HG03060 (cell line): ENCODE measurements at regions not wholly inside any gene's neighbourhood (a gene's known extent, or its start where the extent isn't known, plus 50 kb on each side); places are given as distances from the start of the nearest gene placed in this dataset.
"Not testable (repeated sequence)": the region's sequence is repeated elsewhere in the genome, so short reads cannot be mapped to it uniquely, and the experiment has no call there.

Source experiments
- ATAC-seq: cut with Tn5 transposase; IDR thresholded peaks from one replicate; pipeline ENCODE4 v1.9.1; 2021; ENCODE audit warnings: low read depth, moderate number of reproducible peaks; ENCODE audit not compliant: unreplicated experiment

DNA sequence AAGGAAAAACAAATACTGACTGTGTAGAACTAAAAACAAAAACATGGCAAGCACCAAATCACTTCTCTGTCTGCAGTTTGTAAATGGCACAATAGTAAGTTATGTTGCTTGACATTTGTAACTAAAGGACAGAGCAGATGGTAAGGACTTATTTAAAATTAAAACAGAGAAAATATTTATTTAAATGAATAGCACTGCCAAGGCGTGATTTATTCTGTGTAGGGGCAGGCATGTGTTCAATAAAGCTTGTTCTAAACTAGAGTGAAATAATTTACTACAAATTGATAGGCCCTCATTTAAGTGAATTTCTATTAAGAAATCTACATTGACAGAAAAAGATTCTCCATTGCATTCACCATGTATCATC lies 231.5 kb downstream of the CYLC2 start:
- no peak for ATAC-seq

DNA sequence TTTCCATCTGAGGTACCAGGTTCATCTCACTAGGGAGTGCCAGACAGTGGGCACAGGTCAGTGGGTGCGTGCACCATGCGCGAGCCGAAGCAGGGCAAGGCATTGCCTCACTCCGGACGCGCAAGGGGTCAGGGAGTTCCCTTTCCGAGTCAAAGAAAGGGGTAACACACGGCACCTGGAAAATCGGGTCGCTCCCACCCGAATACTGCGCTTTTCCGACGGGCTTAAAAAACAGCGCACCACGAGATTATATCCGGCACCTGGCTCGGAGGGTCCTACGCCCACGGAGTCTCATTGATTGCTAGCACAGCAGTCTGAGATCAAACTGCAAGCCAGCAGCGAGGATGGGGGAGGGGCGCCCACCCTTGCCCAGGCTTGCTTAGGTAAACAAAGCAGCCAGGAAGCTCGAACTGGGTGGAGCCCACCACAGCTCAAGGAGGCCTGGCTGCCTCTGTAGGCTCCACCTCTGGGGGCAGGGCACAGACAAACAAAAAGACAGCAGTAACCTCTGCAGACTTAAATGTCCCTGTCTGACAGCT lies 242.5 kb downstream of the CYLC2 start:
- ATAC-seq, result not testable (repeated sequence)

DNA sequence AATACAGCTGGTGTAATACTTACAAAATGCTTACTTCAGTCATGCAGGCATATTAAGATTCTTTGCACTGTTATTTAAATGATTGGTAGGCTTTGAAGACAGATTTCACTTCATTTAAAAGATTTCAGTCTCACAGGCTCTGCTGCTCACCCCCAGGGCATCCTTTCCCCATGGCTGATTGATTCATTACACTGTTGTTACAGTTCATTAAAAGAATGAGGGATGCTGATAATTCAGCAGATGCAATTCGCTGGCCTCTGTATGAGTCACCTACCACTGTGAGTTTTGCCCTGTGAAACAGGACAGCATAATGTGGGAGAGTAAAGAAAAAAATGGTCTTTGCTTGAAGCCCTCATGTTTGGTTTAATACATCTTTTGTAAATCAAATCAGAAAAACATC lies 246.9 kb downstream of the CYLC2 start:
- no peak for ATAC-seq

DNA sequence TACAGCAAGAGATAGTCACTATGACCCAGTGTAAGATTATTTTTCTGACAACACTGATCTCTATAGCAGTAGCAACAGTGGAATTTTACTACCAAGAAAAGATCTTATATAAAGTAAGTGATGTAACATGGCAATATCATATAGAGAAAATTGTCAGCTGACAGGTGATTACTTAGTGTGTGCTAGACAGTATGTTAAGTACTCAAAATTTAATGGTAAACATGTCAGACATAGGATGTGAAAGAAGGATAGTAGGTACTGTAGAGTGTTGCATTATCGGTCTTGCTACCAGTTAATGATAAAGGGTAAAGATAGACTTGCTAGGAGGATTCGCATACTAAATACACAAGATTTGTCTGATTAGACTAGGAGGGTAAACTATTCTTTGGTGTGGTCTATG lies 247.4 kb downstream of the CYLC2 start:
- ATAC-seq, result no peak

DNA sequence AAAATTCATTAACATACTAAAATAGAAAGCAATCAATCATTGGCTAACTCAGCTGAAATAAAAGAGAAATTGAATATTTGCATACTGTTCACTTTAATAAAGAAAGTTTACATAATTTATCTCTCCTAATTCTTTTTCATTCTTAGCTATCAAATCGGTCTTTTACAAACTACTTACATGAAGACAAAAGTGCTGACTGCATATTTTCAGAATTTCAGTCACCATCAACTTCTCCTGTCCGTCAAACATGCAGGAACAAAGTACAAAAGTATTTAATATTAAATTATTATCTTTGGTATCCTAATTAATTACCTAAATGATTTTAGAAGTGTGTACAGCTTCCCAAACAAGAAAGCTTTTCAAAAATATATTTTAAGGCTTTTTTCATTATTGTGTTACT lies 248.4 kb downstream of the CYLC2 start:
- no peak for ATAC-seq

DNA sequence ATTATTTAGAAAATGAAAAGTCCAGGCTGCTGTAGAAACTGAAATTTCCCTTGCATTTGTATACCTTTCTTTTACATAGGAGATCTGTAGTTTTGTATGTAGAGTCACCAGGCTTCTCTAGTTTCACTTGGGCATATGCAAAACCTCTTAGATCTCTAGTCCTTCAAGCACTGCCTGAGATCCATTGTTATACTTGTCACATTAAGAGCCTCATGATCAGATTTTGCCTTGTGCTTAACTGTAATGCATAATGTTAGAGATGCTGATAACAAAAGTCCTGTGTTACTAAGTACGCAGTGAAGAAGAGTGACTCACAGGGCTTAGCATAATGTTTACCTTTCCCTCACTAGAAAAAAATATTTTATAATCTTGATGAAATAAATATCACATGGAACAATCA lies 250.2 kb downstream of the CYLC2 start:
- no peak for ATAC-seq

DNA sequence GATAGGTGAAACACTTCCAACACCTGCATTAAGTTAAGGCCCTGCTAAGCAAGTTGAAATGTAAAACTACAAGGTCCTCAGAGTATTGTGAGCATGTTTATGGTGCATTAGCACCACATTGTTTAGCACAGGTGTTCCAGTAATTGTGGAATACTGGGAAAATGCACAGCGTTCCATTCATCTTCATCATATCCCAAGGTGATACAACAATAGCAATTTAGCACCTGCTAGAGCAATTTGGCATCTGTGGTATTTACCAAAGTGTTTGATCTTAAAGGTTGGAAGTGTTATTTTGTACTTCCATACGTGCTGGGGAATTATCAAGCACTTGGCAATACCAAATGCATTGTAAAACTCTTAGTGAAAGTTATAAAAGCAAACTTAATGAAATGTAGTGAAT lies 266.8 kb downstream of the CYLC2 start:
- ATAC-seq, result no peak

DNA sequence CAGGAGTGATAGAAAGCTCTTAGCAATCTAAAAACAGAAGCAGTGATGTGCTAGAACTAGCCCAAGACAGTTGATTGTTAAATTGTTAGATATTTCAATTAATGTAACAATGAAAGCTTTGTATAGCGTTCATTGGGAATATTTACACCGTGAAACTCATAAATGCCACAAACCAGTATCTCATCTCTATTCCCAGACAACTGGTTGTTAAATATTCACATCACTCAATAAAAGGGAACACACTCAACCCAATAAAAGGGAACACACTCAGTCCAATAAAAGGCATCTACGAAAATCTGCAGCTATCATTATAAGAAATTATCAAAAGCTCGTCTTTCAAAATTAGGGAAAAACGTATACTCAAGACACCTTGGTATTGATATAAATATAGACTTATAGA lies 270.9 kb downstream of the CYLC2 start:
- ATAC-seq, result no peak

DNA sequence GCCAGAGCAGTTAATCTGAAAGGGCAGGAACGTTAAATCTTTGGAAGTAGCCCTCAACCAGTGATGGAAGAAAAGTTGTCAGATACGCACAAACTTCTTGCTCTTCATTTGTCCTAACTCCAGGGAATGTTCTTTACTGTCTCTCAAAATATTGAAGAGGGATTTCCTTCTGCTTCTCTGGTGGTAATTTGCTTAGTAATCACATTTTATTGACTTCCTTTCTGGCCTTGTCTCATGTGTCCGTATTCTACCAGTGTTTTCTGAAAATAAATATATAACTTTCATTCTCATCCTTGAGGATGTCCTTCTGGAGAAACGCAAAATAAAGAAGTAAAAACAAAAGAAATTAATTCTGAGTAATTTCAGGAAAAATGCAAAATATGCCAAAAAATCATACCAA lies 282.1 kb downstream of the CYLC2 start:
- ATAC-seq, result no peak

DNA sequence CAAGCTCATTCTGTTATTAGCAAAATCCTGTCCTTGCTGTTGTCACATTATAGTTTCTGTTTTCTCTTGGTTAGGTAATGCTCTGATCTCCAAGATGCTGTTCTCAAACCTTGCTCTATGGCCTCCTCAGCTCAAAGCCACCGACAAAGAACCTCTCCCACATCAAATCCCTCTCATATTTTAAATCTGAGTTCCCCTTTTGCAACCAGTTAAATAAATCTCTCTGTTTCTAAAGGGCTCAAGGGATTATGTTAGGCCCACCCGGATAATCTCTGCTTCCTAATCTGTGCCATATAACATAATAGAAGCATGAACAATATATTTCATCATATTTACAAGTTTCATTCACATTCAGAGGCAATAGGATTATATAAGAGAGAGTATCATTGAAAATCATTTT lies 286.0 kb downstream of the CYLC2 start:
- ATAC-seq, result no peak

DNA sequence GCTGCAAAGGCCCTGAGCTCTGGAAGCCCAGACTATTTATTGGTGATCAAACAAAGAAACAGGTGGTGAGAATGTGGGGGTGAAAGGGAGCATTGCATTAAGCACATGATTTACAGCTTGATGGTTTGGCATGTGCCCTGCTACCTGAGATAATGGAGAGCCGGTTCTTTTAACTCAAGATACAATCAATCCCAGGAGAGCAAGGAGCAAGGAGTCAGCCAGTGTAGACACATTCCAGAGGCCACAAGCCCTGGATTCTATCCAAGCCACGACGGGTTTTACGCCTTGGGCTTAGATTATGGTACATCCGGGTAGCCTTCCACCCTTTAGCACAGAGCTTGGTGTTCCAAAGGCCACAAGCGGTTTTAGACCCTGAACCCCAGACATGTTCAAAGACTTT lies 292.2 kb downstream of the CYLC2 start:
- ATAC-seq, result no peak

DNA sequence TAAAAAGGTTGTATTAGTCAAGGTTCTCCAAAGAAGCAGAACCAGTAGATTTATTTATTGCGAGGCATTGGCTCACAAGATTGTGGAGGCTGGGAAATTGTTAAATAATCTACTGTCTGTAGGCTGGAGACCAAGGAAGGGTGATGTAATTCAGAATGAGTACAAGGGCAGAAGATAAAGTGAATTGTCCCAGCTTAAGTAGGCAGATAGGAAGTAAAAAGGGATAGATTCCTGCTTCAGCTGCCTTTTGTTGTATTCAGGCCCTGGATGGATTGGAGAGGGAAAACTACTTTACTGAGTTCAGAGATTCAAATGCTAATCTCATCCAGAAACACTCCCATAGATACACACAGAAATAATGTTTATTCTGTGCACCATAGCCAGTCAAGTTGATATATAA lies 301.1 kb downstream of the CYLC2 start:
- no peak for ATAC-seq

DNA sequence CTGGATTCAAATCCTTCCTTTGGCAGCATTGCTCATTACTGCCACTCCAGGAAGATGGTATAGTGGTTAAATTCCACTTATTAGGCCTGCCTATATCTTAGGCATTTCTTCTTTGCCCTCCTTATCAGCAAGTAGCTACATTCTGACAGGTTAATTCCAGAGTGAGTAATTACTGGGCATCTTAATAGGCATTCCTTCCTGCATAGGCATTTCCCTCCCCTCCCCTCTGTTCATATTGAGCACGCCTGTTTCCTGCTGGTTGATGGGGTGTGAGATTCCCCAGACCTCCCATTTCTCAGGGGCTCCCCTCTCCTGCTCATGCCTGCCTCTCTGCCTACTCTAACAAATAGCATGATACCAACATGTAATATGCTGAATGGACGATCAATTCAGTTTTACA lies 305.9 kb downstream of the CYLC2 start:
- ATAC-seq, result no peak

DNA sequence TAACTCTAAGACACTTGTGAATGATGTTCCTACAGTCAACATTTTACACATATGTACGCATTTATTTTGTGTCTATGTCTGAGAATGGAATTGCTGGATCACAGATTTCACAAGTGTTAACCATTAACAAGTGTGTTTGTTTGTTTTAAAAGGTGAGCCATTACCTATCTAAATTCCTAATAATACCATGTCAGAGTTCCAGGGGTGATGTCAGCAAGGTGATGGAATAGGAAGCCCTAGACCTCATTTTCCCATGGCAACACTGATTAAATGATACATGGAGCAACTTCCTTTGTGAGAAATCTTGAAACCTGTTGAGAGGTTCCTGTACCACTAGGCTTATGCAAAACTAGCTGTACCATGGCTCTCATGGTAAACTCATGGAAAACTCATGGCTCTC lies 309.7 kb downstream of the CYLC2 start:
- no peak for ATAC-seq

DNA sequence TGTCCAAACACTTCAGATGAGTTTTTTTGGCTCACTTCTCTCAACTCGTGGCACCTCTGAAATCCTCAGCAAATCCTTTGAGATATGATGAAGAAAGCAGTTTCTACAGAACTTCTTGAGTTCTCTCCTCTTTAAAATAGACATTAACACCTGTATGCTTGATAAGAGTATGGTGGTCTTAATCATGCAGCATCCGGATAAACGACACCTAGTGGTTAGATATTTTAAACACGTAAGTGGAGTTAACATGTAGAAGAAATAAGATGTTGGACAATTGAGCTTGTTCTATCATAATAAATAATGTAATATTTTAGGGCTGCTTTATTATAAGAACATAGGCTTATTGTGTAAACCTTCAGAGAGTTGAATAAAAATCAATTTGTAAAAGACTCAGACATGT lies 324.8 kb downstream of the CYLC2 start:
- ATAC-seq, result no peak

DNA sequence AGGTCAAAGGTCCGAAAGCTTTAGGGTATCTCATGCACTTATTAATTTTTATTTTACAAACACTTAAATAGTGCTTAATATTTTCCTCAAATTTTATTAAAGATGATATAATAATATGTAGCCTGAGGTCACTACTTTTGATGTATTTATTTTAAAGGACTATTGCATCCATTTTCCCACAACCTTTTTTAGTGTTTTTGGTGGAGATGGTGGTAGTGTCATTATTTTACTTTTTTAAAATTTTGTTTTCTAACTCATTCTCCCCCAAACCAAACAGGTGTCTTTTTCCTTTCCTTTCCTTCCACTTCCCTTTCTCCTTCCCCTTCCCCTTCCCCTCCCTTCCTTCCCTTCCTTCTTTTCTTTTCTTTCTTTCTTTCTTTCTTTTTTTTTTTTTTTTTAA lies 328.6 kb downstream of the CYLC2 start:
- ATAC-seq, result no peak

DNA sequence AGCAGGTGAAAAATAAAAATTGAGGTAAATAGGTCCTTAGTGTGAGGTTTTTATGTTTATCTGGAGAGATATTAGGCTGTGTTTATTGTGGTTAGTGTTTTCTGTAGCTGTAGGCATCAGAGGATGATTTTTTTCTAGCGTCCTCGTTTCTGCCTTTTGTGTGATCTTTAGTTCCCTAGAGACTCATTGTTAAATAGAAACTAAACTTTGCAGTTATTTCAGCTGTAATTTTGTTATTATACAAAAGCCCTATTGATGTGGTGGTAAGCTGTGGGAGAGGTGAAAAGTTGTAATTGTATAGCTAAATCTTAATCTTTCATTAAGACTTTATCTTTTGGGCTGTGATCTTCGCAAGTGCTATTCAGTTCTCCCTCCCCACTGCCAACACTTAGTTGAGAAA lies 340.3 kb downstream of the CYLC2 start:
- ATAC-seq, result no peak

DNA sequence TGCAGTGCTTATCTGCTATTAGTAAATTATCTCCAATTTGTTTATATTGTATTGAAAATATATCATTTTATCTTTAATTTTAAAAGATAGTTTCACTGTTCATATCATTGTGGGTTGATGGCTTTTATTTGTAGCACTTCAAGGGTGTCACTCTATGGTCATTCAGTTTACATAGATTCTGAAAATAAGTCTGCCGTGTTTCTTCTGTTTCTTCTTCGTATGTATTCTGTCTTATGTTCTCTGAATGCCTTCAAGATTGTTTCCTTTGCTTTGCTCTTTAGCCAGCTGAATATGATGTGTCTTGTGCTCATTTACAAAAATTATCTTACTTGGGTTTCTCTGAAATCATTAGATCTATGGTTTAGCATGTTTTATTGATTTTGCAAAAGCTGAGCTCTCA lies 359.9 kb downstream of the CYLC2 start:
- ATAC-seq, result no peak

DNA sequence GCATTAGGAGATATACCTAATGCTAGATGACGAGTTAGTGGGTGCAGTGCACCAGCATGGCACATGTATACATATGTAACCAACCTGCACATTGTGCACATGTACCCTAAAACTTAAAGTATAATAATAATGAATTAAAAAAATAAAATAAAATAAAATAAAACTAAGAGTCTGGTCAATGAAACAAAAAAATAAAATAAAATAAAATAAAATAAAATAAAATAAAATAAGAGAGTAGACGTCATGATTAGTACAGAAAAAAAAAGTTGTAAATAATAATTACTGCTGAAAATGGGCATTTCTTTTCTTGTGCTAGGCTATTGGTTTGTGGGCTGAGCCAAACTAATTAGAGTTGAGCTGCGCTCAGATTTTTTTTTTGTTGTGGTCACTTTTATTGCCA lies 362.8 kb downstream of the CYLC2 start:
- not testable (repeated sequence) for ATAC-seq

DNA sequence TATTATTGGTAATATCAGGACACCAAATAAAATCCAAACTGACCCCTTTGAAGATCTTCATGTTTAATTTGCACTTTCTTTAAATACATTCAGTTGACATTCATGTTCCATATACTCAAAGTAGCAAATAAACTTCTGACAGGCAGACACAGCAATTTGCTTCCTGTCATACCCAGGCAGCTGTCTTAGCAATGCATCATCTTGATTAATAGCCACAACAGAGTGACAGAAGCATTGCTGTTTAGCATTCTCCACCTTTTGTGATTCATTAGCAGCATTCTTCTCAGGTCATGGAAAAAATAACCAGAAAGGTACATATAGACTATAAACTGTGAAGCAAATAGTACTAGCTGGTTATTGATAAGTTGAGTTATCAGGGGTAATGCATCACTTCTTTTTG lies 366.8 kb downstream of the CYLC2 start:
- no peak for ATAC-seq

DNA sequence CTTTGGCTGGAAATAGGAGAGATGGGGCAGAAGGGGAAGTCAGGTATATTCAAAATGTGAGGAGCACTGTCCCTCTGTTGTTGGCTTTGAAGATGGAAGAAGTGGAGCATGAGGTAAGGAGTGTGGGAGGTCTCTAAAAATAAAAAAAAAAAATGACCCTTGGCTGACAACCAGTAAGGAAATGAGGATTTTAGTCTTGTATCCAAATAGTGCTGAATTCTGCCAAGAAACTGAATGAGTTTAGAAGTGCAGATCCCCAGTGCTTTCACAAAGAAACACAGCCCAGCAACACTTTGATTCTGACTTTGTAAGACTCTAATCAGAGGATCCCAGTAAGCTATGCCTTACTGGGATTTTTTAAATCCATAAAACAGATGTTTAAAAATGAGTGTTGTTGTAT lies 367.9 kb downstream of the CYLC2 start:
- ATAC-seq, result no peak

DNA sequence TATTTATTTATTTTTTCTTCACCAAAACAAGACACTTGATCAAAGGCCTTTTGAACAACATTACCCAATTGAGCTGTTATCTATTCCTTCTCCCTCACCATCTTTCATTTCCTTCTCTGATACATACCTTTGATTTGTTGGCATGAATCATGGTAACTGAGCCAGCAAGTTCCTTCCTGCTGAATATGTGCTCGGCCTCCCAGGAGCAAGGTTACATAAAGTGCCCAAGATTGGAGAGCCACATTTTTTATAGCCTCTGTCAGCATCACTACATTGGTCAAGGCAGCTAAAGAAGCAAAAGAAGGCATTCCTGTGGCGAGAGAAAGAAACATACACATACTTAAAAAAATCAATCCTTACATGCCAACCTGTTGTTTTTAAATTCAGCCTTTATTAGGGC lies 369.6 kb downstream of the CYLC2 start:
- ATAC-seq, result no peak

DNA sequence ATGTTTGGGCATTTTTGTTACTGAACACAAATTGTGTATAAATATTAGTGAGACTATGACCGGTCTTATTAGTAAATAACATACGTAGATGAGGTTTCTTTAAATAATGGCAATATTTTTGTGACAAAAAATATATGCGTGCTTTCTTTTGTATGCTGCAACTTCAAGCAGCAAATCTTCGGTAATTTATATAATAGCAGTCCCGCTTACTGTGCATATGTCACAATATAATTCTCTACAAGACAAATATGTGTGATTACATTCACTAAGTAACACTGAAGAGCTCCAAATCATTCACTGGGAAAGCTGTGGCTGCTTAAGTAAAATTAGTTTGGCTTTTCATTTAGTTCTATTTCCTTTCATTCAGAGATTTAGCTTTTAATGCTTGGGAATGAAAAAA lies 376.0 kb downstream of the CYLC2 start:
- ATAC-seq, result no peak

DNA sequence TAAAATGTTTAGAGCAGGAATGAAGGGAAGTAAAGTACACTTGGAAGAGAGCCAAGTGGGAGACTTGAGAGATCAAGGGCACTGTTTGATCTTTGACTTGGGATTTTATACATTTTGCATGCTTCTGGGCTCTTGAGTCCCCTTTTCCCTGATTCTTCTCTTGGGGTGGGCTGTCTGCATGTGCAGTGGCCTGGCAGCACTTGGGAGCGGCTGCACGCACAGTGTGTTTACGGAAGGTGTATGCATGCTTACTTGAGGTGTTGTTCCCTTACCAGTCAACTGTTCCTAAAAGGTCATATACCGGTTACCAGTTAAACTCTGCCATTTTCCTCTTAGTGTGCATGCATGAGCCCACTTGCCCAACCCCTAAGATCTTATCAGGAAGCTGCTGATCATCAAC lies 377.7 kb downstream of the CYLC2 start:
- ATAC-seq, result no peak
